Caco-2 (cell line): ENCODE measurements at regions not wholly inside any gene's neighbourhood (a gene's known extent, or its start where the extent isn't known, plus 50 kb on each side); places are given as distances from the start of the nearest gene placed in this dataset.

Experiments
- BruUV-seq: library from RNA; stranded (reverse); fragments of 400-500 nt; replicated peaks from 2 replicates; lab custom pipeline; 2021; lab: Mats Ljungman, UMichigan
- CTCF ChIA-PET: fragments of 300-600 bp; sonication (Branson Sonifier 250); formaldehyde crosslinking; loops from one replicate; lab custom pipeline; 2022; ENCODE audit warnings: antibody characterized with exemption; lab: Charles Lee
- POLR2A ChIA-PET: fragments of 300-600 bp; sonication (Branson Sonifier 250); formaldehyde crosslinking; loops from one replicate; lab custom pipeline; 2022; ENCODE audit warnings: antibody characterized with exemption; lab: Charles Lee
- DNase-seq, 2 experiments: peaks; one replicate each; pipeline versions ENCODE4 v3.0.0 to v3.0.0-alpha.2; 2020 to 2022
- H3K27me3 ChIP-seq: replicated peaks from 2 replicates; pipeline ENCODE4 v1.6.0; 2011; ENCODE audit warnings: low read length; ENCODE audit not compliant: control insufficient read depth, insufficient read depth
- H3K36me3 ChIP-seq: 2 replicates; pipeline ENCODE4 v1.5.1; 2011; ENCODE audit warnings: low read length; ENCODE audit not compliant: control insufficient read depth, insufficient read depth
- H3K4me1 ChIP-seq: fragments of 250-450 bp; sonication (Bioruptor Pico); 2 replicates; pipeline ENCODE4 v1.5.1; 2020; ENCODE audit warnings: mild to moderate bottlenecking
- H3K4me3 ChIP-seq: 2 replicates; pipeline ENCODE4 v1.5.1; 2011; ENCODE audit warnings: low read depth, mild to moderate bottlenecking, control low read depth, low read length
- H3K9me3 ChIP-seq: fragments of 250-450 bp; sonication (Bioruptor Pico); 2 replicates; pipeline ENCODE4 v1.5.1; 2020; ENCODE audit warnings: mild to moderate bottlenecking, moderate library complexity
- H3K27ac Mint-ChIP-seq: one replicate; pipeline ENCODE4 v1.8.0; 2022; ENCODE audit warnings: mixed read lengths; ENCODE audit not compliant: unreplicated experiment
- H3K27me3 Mint-ChIP-seq: one replicate; pipeline ENCODE4 v1.8.0; 2022; ENCODE audit warnings: mixed read lengths; ENCODE audit not compliant: insufficient read depth, unreplicated experiment
- H3K36me3 Mint-ChIP-seq: one replicate; pipeline ENCODE4 v1.8.0; 2022; ENCODE audit warnings: mild to moderate bottlenecking, mixed read lengths; ENCODE audit not compliant: insufficient read depth, unreplicated experiment
- H3K4me1 Mint-ChIP-seq: one replicate; pipeline ENCODE4 v1.8.0; 2022; ENCODE audit warnings: low read depth, mixed read lengths; ENCODE audit not compliant: unreplicated experiment
- H3K4me3 Mint-ChIP-seq: one replicate; pipeline ENCODE4 v1.8.0; 2022; ENCODE audit warnings: mild to moderate bottlenecking, moderate library complexity, mixed read lengths; ENCODE audit not compliant: unreplicated experiment
- H3K9me3 Mint-ChIP-seq: one replicate; pipeline ENCODE4 v1.8.0; 2022; ENCODE audit warnings: mixed read lengths; ENCODE audit not compliant: unreplicated experiment
- intact Hi-C: fragments of 100-400 bp; cut with micrococcal nuclease; formaldehyde crosslinking; loops from one replicate; pipeline ENCODE4 v1.10.0; 2022; ENCODE audit not compliant: unreplicated experiment
- TF ChIP-seq, protein P1 (sequence below), 2 experiments: fragments of 200-600 bp in 1 of 2; IDR thresholded peaks; 1 replicate in 1 of 2; 2 replicates in 1 of 2; pipeline versions ENCODE4 v1.5.1 to v1.8.0; 2011 to 2022; ENCODE audit warnings: antibody characterized with exemption in 1 of 2, control low read depth in 1 of 2, inconsistent platforms in 1 of 2, low read depth in 1 of 2, low read length in 1 of 2, mild to moderate bottlenecking in 1 of 2, moderate library complexity in 1 of 2; ENCODE audit not compliant: insufficient read depth in 1 of 2, severe bottlenecking in 1 of 2, unreplicated experiment in 1 of 2

- Histone ChIP-seq H3K9me3 (no peaks in the 10 kb centered on the region), H3K4me3 (no peak overlapping the region), H3K36me3 (no peaks in the 10 kb centered on the region), H3K4me1 (no peaks in the 10 kb centered on the region), H3K27me3 (no peaks in the 10 kb centered on the region; the same call in 1 of the 2 replicates)
- ChIA-PET CTCF (no interaction called here), POLR2A (no interaction called here)
- DNase-seq, result no peak
- H3K27me3 Mint-ChIP-seq, result peaks cover 15% of the 10 kb centered on the region
- BruUV-seq, result no TSS peak
- TF ChIP-seq, protein P1, sequence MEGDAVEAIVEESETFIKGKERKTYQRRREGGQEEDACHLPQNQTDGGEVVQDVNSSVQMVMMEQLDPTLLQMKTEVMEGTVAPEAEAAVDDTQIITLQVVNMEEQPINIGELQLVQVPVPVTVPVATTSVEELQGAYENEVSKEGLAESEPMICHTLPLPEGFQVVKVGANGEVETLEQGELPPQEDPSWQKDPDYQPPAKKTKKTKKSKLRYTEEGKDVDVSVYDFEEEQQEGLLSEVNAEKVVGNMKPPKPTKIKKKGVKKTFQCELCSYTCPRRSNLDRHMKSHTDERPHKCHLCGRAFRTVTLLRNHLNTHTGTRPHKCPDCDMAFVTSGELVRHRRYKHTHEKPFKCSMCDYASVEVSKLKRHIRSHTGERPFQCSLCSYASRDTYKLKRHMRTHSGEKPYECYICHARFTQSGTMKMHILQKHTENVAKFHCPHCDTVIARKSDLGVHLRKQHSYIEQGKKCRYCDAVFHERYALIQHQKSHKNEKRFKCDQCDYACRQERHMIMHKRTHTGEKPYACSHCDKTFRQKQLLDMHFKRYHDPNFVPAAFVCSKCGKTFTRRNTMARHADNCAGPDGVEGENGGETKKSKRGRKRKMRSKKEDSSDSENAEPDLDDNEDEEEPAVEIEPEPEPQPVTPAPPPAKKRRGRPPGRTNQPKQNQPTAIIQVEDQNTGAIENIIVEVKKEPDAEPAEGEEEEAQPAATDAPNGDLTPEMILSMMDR (IDR thresholded peaks at IDR 0.05; ENCODE audit: insufficient read depth in 1 of 2, low read depth in 1 of 2, low read length in 1 of 2, severe bottlenecking in 1 of 2, unreplicated experiment in 1 of 2), result no peak
- no peak overlapping the region for H3K4me3 Mint-ChIP-seq
- no peaks in the 10 kb centered on the region for H3K4me1 Mint-ChIP-seq
- intact Hi-C loops, result no loop called here
- no peak overlapping the region for H3K27ac Mint-ChIP-seq
- H3K9me3 Mint-ChIP-seq, result no peaks in the 10 kb centered on the region
- H3K36me3 Mint-ChIP-seq, result no peaks in the 10 kb centered on the region
These were observed 271.8 kb downstream of the BRINP2 start for GRCh38 chr1:177442584-177442983.

GRCh38 chr1:177441281-177441680, 270.5 kb downstream of the BRINP2 start:
- H3K27me3 ChIP-seq, result no peaks in the 10 kb centered on the region; the same call in 1 of the 2 replicates
- no peaks in the 10 kb centered on the region for H3K36me3 Mint-ChIP-seq
- intact Hi-C loops, result no loop called here
- ChIA-PET POLR2A (no interaction called here), CTCF (no interaction called here)
- no peak for DNase-seq
- H3K4me3 ChIP-seq, result no peak overlapping the region
- BruUV-seq, result no TSS peak
- no peaks in the 10 kb centered on the region for H3K36me3 ChIP-seq
- TF ChIP-seq, protein P1 (IDR thresholded peaks at IDR 0.05; ENCODE audit: insufficient read depth in 1 of 2, low read depth in 1 of 2, low read length in 1 of 2, severe bottlenecking in 1 of 2, unreplicated experiment in 1 of 2), result no peak
- peaks cover 15% of the 10 kb centered on the region for H3K27me3 Mint-ChIP-seq
- H3K4me1 ChIP-seq, result no peaks in the 10 kb centered on the region
- no peaks in the 10 kb centered on the region for H3K9me3 ChIP-seq
- no peak overlapping the region for H3K4me3 Mint-ChIP-seq
- H3K27ac Mint-ChIP-seq, result no peak overlapping the region
- H3K9me3 Mint-ChIP-seq, result no peaks in the 10 kb centered on the region
- H3K4me1 Mint-ChIP-seq, result no peaks in the 10 kb centered on the region

DNA sequence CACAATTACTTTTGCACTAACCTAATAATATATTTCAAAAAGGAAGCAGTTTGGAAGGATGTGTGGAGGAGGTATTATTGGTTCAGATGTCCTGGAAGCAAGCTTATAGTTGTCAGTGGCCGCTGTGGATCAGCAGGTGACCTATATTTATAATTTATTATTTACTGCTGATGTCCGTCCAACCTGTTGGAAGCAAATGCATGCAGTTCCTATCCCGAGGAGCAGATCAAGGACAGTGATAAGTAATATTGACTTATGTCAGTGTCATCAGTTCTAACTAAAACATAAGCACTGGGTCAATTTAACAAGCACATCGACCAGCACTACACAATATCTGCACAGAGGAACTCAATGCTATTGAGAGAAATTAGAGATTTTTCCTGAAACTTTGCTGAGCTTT, 270.1 kb downstream of the BRINP2 start:
- no peak for DNase-seq
- Mint-ChIP-seq H3K9me3 (no peaks in the 10 kb centered on the region), H3K4me1 (no peaks in the 10 kb centered on the region), H3K4me3 (no peak overlapping the region), H3K36me3 (no peaks in the 10 kb centered on the region), H3K27ac (no peak overlapping the region), H3K27me3 (peaks cover 20% of the 10 kb centered on the region)
- H3K9me3 ChIP-seq, result no peaks in the 10 kb centered on the region
- no peaks in the 10 kb centered on the region for H3K27me3 ChIP-seq
- BruUV-seq, result no TSS peak
- intact Hi-C loops, result no loop called here
- TF ChIP-seq, protein P1 (IDR thresholded peaks at IDR 0.05; ENCODE audit: insufficient read depth in 1 of 2, low read depth in 1 of 2, low read length in 1 of 2, severe bottlenecking in 1 of 2, unreplicated experiment in 1 of 2), result no peak
- POLR2A ChIA-PET, result no interaction called here
- CTCF ChIA-PET, result no interaction called here
- H3K4me3 ChIP-seq, result no peak overlapping the region
- H3K4me1 ChIP-seq, result no peaks in the 10 kb centered on the region
- no peaks in the 10 kb centered on the region for H3K36me3 ChIP-seq
